ENCODE measurements at regions not wholly inside any gene's neighbourhood (a gene's known extent, or its start where the extent isn't known, plus 50 kb on each side); places are given as distances from the start of the nearest gene placed in this dataset.

GRCh38 chr12:92615086-92615485 is 87.7 kb upstream of the PLEKHG7 start:
- no peak for DNase-seq (ENCODE audit: low spot score)

GRCh38 chr12:92614502-92614901 is 88.3 kb upstream of the PLEKHG7 start:
- no peak for DNase-seq (ENCODE audit: low spot score)

- no peak for DNase-seq (ENCODE audit: low spot score)
These were observed 88.8 kb upstream of the PLEKHG7 start for GRCh38 chr12:92614001-92614400.

GRCh38 chr12:92612611-92613010 is 90.2 kb upstream of the PLEKHG7 start:
- DNase-seq (ENCODE audit: low spot score), result no peak

- peak; percentile 56 for DNase-seq (ENCODE audit: low spot score)
These were observed 94.4 kb upstream of the PLEKHG7 start for GRCh38 chr12:92608151-92609091.

GRCh38 chr12:92606956-92607355 is 95.8 kb upstream of the PLEKHG7 start:
- DNase-seq (ENCODE audit: low spot score), result no peak

GRCh38 chr12:92605621-92606170 is 97.1 kb upstream of the PLEKHG7 start:
- no peak for DNase-seq (ENCODE audit: low spot score)

GRCh38 chr12:92604786-92605185 is 98.0 kb upstream of the PLEKHG7 start:
- no peak for DNase-seq (ENCODE audit: low spot score)

- DNase-seq (ENCODE audit: low spot score), result no peak
These were observed 98.9 kb upstream of the PLEKHG7 start for GRCh38 chr12:92603741-92604432.

- DNase-seq (ENCODE audit: low spot score), result no peak
These were observed 99.7 kb upstream of the PLEKHG7 start for GRCh38 chr12:92602930-92603623.

GRCh38 chr12:92602476-92602875 is 100.3 kb upstream of the PLEKHG7 start:
- DNase-seq (ENCODE audit: low spot score), result no peak

GRCh38 chr12:92601680-92602079 is 101.1 kb upstream of the PLEKHG7 start:
- no peak for DNase-seq (ENCODE audit: low spot score)

- DNase-seq (ENCODE audit: low spot score), result no peak
These were observed 101.6 kb upstream of the PLEKHG7 start for GRCh38 chr12:92601176-92601575.

GRCh38 chr12:92600052-92600451 is 102.7 kb upstream of the PLEKHG7 start:
- no peak for DNase-seq (ENCODE audit: low spot score)

GRCh38 chr12:92597997-92598396 is 104.8 kb upstream of the PLEKHG7 start:
- no peak for DNase-seq (ENCODE audit: low spot score)

GRCh38 chr12:92597118-92597517 is 105.7 kb upstream of the PLEKHG7 start:
- no peak for DNase-seq (ENCODE audit: low spot score)

GRCh38 chr12:92596383-92596782 is 106.4 kb upstream of the PLEKHG7 start:
- DNase-seq (ENCODE audit: low spot score), result peak; percentile 67

GRCh38 chr12:92595663-92596062 is 107.1 kb upstream of the PLEKHG7 start:
- no peak for DNase-seq (ENCODE audit: low spot score)

- no peak for DNase-seq (ENCODE audit: low spot score)
These were observed 108.9 kb upstream of the PLEKHG7 start for GRCh38 chr12:92593734-92594402.

GRCh38 chr12:92585115-92585727 is 117.6 kb upstream of the PLEKHG7 start:
- DNase-seq (ENCODE audit: low spot score), result no peak

GRCh38 chr12:92583910-92584309 is 118.9 kb upstream of the PLEKHG7 start:
- DNase-seq (ENCODE audit: low spot score), result no peak

Measured in umbilical cord (tissue), 1 donor.